ENCODE measurements at regions not wholly inside any gene's neighbourhood (a gene's known extent, or its start where the extent isn't known, plus 50 kb on each side); places are given as distances from the start of the nearest gene placed in this dataset.

DNA sequence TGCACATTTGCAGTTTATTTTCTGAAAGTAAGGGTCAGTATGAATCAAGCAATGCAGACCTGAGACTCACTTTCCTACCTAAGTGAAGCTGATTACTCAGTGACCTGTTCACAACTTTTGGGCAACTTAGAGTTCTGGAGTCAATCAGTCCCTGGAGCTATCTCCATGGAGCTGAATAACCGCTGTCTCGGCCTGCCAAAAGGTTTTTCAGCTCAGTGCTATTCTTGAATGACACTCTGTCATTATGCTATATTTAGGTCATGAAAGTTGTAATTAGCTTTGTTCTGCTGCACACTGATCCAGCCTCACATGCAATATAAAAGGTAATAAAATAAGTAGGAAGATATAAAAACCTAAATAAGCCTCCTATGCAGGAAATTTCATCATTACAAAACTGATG is 356.0 kb downstream of the BMP2 start:
- TF ChIP-seq, protein P1, sequence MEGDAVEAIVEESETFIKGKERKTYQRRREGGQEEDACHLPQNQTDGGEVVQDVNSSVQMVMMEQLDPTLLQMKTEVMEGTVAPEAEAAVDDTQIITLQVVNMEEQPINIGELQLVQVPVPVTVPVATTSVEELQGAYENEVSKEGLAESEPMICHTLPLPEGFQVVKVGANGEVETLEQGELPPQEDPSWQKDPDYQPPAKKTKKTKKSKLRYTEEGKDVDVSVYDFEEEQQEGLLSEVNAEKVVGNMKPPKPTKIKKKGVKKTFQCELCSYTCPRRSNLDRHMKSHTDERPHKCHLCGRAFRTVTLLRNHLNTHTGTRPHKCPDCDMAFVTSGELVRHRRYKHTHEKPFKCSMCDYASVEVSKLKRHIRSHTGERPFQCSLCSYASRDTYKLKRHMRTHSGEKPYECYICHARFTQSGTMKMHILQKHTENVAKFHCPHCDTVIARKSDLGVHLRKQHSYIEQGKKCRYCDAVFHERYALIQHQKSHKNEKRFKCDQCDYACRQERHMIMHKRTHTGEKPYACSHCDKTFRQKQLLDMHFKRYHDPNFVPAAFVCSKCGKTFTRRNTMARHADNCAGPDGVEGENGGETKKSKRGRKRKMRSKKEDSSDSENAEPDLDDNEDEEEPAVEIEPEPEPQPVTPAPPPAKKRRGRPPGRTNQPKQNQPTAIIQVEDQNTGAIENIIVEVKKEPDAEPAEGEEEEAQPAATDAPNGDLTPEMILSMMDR (IDR thresholded peaks at IDR 0.05) = no peak
- TF ChIP-seq POLR2A (IDR thresholded peaks at IDR 0.05) (no peak), POLR2AphosphoS5 (IDR thresholded peaks at IDR 0.05) (no peak)
